Activated CD4-positive, alpha-beta T cell treated with anti-CD3 and anti-CD28 coated beads for 36 hours (primary cell): ENCODE measurements at regions not wholly inside any gene's neighbourhood (a gene's known extent, or its start where the extent isn't known, plus 50 kb on each side); places are given as distances from the start of the nearest gene placed in this dataset.
"Not testable (repeated sequence)": the region's sequence is repeated elsewhere in the genome, so short reads cannot be mapped to it uniquely, and the experiment has no call there.

Source experiments
- ATAC-seq: fragments of 200-7000 bp; cut with Tn5 transposase; one replicate; pipeline ENCODE4 v1.10.0; 2021; ENCODE audit warnings: mild to moderate bottlenecking, moderate library complexity
- CTCF ChIA-PET: fragments of 350-600 bp; sonication (Branson Sonifier 250); formaldehyde crosslinking; loops from one replicate; lab custom pipeline; 2021; ENCODE audit warnings: antibody characterized with exemption; lab: Charles Lee
- POLR2A ChIA-PET: fragments of 350-600 bp; sonication (Branson Sonifier 250); formaldehyde crosslinking; loops from one replicate; lab custom pipeline; 2021; ENCODE audit warnings: antibody characterized with exemption, inconsistent platforms; lab: Charles Lee
- DNase-seq: peaks from one replicate; pipeline ENCODE4 v3.0.0-alpha.2; 2020
- H3K27ac Mint-ChIP-seq: one replicate; pipeline ENCODE4 v1.8.0; 2021; ENCODE audit warnings: mixed read lengths
- H3K27me3 Mint-ChIP-seq: one replicate; pipeline ENCODE4 v1.8.0; 2021; ENCODE audit warnings: mixed read lengths
- H3K36me3 Mint-ChIP-seq: one replicate; pipeline ENCODE4 v1.8.0; 2021; ENCODE audit warnings: low read depth, mixed read lengths
- H3K4me1 Mint-ChIP-seq: one replicate; pipeline ENCODE4 v1.8.0; 2021; ENCODE audit warnings: mixed read lengths
- H3K4me3 Mint-ChIP-seq: one replicate; pipeline ENCODE4 v1.8.0; 2021; ENCODE audit warnings: mild to moderate bottlenecking, moderate library complexity, mixed read lengths
- H3K9me3 Mint-ChIP-seq: one replicate; pipeline ENCODE4 v1.8.0; 2021; ENCODE audit warnings: low read depth, mixed read lengths
- intact Hi-C, 2 experiments: fragments of 100-400 bp; cut with DNase I in 1 of 2; cut with micrococcal nuclease in 1 of 2; formaldehyde crosslinking; loops; one replicate each; pipeline versions ENCODE4 v1.14.2 to v1.15.1; 2022 to 2024; cut with DNase I, micrococcal nuclease

- H3K36me3 Mint-ChIP-seq: no peaks in the 10 kb centered on the region
- no peak for DNase-seq
- intact Hi-C loops: no loop called here
- POLR2A ChIA-PET: no interaction called here
- no peak overlapping the region for H3K4me3 Mint-ChIP-seq
- H3K4me1 Mint-ChIP-seq: no peaks in the 10 kb centered on the region
- CTCF ChIA-PET: no interaction called here
- H3K27me3 Mint-ChIP-seq: no peaks in the 10 kb centered on the region
- ATAC-seq: no peak
- H3K9me3 Mint-ChIP-seq: peaks cover 10% of the 10 kb centered on the region
- H3K27ac Mint-ChIP-seq: no peak overlapping the region
Measured at GRCh38 chr17:54270499-54270898, 447.8 kb downstream of the KIF2B start.

GRCh38 chr17:54277868-54278267 is 455.1 kb downstream of the KIF2B start:
- POLR2A ChIA-PET: no interaction called here
- H3K27ac Mint-ChIP-seq: no peak overlapping the region
- DNase-seq: no peak
- no peak overlapping the region for H3K4me3 Mint-ChIP-seq
- ATAC-seq: no peak
- intact Hi-C loops: no loop called here
- CTCF ChIA-PET: interaction anchor here (1.0 kb wide), 1 partner anchor 19 kb away, joined by 3 read pairs; no protein-coding TSS in a partner anchor
- no peaks in the 10 kb centered on the region for H3K36me3 Mint-ChIP-seq
- no peaks in the 10 kb centered on the region for H3K4me1 Mint-ChIP-seq
- no peaks in the 10 kb centered on the region for H3K27me3 Mint-ChIP-seq
- peaks cover 2% of the 10 kb centered on the region for H3K9me3 Mint-ChIP-seq

GRCh38 chr17:54280741-54281140 is 458.0 kb downstream of the KIF2B start:
- DNase-seq: no peak
- H3K27ac Mint-ChIP-seq: no peak overlapping the region
- ATAC-seq: no peak
- peaks cover 5% of the 10 kb centered on the region for H3K9me3 Mint-ChIP-seq
- intact Hi-C loops: no loop called here
- no peaks in the 10 kb centered on the region for H3K4me1 Mint-ChIP-seq
- H3K36me3 Mint-ChIP-seq: no peaks in the 10 kb centered on the region
- ChIA-PET CTCF (no interaction called here), POLR2A (no interaction called here)
- no peak overlapping the region for H3K4me3 Mint-ChIP-seq
- no peaks in the 10 kb centered on the region for H3K27me3 Mint-ChIP-seq

DNA sequence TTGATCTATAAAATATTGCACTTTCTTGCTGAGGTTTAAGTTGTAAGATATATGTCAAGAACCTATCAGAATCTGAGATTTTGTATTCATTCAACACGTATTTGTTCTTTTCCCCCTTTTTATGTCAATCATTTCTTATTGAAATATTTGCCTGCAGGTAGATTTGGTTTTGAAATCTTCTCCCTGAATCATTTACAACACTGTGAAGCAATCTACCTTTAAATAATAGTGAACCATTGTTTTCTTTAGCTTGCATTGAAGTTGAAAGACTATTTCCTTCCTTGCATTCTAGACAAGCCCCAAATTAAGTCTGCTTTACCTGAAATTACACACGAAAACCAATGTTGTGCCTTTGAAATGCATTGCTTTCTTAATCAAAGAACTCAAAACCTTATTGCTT is 460.2 kb downstream of the KIF2B start:
- intact Hi-C loops: no loop called here
- CTCF ChIA-PET: no interaction called here

DNA sequence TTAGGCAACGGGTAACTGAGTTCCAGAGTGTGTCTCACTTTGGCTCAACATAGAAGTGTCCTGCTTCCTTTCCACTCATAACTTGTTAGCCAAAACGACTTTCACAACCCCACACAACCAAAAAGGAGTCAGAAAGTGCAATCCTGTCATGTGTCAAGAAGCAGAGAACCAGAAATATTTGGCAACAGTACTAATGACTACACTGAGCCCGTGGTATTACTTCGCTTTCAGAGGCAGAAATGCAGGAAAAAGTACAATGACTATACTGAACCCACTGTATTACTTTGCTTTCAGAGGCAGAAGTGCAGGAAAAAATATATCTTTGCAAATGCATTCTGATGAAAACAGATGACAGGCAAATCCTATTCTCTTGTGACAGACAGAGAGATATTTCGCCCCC is 484.6 kb downstream of the KIF2B start:
- Mint-ChIP-seq H3K27ac (no peak overlapping the region), H3K27me3 (no peaks in the 10 kb centered on the region), H3K36me3 (no peaks in the 10 kb centered on the region), H3K4me1 (no peaks in the 10 kb centered on the region), H3K4me3 (no peak overlapping the region), H3K9me3 (peaks cover 2% of the 10 kb centered on the region)
- ATAC-seq (no peak), DNase-seq (no peak)
- ChIA-PET POLR2A (no interaction called here), CTCF (no interaction called here)
- intact Hi-C loops: no loop called here

More for the DNA sequence above, 460.2 kb downstream of the KIF2B start:
- H3K27me3 Mint-ChIP-seq: no peaks in the 10 kb centered on the region
- POLR2A ChIA-PET: no interaction called here
- no peaks in the 10 kb centered on the region for H3K4me1 Mint-ChIP-seq
- DNase-seq: no peak
- H3K27ac Mint-ChIP-seq: no peak overlapping the region
- H3K4me3 Mint-ChIP-seq: no peak overlapping the region
- no peaks in the 10 kb centered on the region for H3K36me3 Mint-ChIP-seq
- no peak for ATAC-seq
- H3K9me3 Mint-ChIP-seq: peaks cover 3% of the 10 kb centered on the region

DNA sequence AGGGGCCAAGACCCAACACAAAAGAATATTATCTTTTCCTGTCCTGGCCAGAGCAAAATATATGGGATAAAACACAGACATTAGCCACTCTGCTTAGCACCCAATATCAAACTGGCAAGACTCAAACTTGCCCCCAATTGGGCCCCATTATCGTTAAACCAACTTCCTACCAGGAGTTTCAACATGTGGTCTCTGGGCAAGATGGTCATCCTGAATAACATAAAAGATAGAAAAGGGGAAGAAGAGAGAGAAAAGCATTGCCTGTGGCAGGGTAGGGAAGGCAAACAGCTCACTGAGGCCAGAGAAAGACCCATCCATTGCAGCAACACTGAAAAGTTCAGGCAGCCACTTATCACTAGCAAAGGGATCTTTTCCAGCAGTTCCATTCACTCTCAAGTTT is 502.1 kb downstream of the KIF2B start:
- H3K27me3 Mint-ChIP-seq: no peaks in the 10 kb centered on the region
- H3K4me1 Mint-ChIP-seq: no peaks in the 10 kb centered on the region
- intact Hi-C loops: no loop called here
- CTCF ChIA-PET: no interaction called here
- DNase-seq (no peak), ATAC-seq (no peak)
- H3K27ac Mint-ChIP-seq: no peak overlapping the region
- peaks cover 26% of the 10 kb centered on the region for H3K9me3 Mint-ChIP-seq
- H3K36me3 Mint-ChIP-seq: peaks cover 2% of the 10 kb centered on the region
- POLR2A ChIA-PET: no interaction called here
- H3K4me3 Mint-ChIP-seq: no peak overlapping the region

GRCh38 chr17:54339731-54340130 is 517.0 kb downstream of the KIF2B start:
- POLR2A ChIA-PET: no interaction called here
- Mint-ChIP-seq H3K4me1 (no peaks in the 10 kb centered on the region), H3K27ac (no peak overlapping the region), H3K4me3 (no peak overlapping the region), H3K27me3 (no peaks in the 10 kb centered on the region), H3K9me3 (peaks cover 4% of the 10 kb centered on the region), H3K36me3 (no peaks in the 10 kb centered on the region)
- intact Hi-C loops: no loop called here
- CTCF ChIA-PET: no interaction called here
- DNase-seq: no peak
- ATAC-seq: no peak

- Mint-ChIP-seq H3K4me3 (no peak overlapping the region), H3K36me3 (no peaks in the 10 kb centered on the region), H3K27me3 (no peaks in the 10 kb centered on the region), H3K4me1 (no peaks in the 10 kb centered on the region), H3K9me3 (peaks cover 3% of the 10 kb centered on the region), H3K27ac (no peak overlapping the region)
- POLR2A ChIA-PET: no interaction called here
- DNase-seq (no peak), ATAC-seq (no peak)
- CTCF ChIA-PET: no interaction called here
- intact Hi-C loops: no loop called here
Measured at GRCh38 chr17:54347495-54347894, 524.8 kb downstream of the KIF2B start.

DNA sequence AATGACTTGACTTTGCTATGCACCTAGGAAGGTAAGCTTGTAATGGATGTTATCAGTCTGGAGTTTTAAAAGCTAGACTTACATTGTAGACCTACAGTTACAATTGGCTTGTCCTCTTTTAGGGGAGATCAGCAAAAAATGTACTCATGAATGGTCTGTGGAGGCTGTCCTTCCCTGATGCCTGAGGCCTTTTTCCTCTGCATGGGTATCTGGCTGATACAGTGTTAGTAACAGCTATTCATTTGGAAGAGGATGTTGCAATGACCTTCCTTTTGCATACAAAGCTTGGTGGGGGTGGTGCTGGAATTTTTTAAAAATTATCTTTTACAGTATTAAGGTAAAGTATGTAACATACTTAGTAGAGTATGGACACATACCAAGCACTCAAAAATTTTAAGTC is 525.5 kb downstream of the KIF2B start:
- ATAC-seq: no peak
- POLR2A ChIA-PET: no interaction called here
- H3K9me3 Mint-ChIP-seq: peaks cover 3% of the 10 kb centered on the region
- no peak overlapping the region for H3K27ac Mint-ChIP-seq
- no peaks in the 10 kb centered on the region for H3K36me3 Mint-ChIP-seq
- CTCF ChIA-PET: no interaction called here
- no peak for DNase-seq
- intact Hi-C loops: no loop called here
- H3K4me3 Mint-ChIP-seq: no peak overlapping the region
- H3K4me1 Mint-ChIP-seq: no peaks in the 10 kb centered on the region
- no peaks in the 10 kb centered on the region for H3K27me3 Mint-ChIP-seq

DNA sequence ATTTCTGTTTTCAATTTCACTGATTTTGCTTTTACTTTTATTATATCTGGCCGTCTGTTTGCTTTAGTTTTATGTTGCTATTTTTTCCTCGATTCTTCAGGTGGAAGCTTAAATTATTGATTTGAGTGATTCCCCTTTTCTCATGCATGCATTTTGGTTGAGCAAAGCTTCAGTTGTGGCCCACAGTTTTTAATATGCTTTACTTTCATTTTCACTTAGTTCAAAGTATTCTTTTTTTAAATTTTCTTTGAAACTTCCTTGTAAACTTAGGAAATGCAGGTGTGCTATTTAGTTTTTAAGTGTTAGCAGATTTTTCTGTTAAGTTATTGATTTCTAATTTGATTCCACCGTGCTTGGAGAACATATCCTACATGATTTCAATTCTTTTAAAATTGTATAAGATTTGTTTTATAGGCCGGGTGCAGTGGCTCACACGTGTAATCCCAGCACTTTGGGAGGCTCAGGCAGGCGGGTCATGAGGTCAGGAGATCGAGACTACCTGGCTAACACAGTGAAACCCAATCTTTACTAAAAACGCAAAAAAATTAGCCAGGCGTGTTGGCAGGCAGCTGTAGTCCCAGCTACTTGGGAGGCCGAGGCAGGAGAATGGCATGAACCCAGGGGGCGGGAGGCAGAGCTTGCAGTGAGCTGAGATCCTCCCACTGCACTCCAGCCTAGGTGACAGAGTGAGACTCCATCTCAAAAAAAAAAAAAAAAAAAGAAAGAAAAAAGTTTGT is 531.2 kb downstream of the KIF2B start:
- no peak for ATAC-seq
- Mint-ChIP-seq H3K27ac (no peak overlapping the region), H3K4me3 (no peak overlapping the region), H3K9me3 (peaks cover 10% of the 10 kb centered on the region), H3K36me3 (no peaks in the 10 kb centered on the region), H3K4me1 (no peaks in the 10 kb centered on the region), H3K27me3 (no peaks in the 10 kb centered on the region)
- no peak for DNase-seq
- CTCF ChIA-PET: no interaction called here
- intact Hi-C loops: no loop called here
- POLR2A ChIA-PET: no interaction called here

- DNase-seq, H3K4me1 Mint-ChIP-seq, ATAC-seq, H3K27ac Mint-ChIP-seq, H3K9me3 Mint-ChIP-seq, POLR2A ChIA-PET, H3K27me3 Mint-ChIP-seq, H3K4me3 Mint-ChIP-seq, intact Hi-C loops, CTCF ChIA-PET, H3K36me3 Mint-ChIP-seq: not testable (repeated sequence)
Measured at GRCh38 chr17:54361073-54361472, 538.3 kb downstream of the KIF2B start.

DNA sequence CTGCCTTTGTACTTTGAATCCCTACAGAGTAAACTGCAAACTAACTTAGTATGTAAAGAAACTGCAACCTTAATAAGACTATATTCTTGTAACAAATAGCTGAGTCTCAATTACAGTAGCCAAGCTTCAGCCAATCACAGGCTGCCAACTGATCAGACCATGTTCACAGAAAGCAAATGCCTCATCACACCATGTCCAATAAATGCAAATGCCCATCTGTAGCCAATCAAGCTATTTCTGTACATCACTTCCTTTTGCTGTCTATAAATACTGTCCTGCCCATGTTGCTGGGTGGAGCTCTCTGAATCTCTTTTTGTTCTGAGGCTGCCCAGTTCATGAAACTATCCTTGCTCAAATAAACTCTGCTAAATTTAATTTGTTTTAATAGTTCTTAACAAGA is 531.7 kb upstream of the TOM1L1 start:
- ATAC-seq (no peak), DNase-seq (no peak)
- Mint-ChIP-seq H3K4me3 (no peak overlapping the region), H3K4me1 (no peaks in the 10 kb centered on the region), H3K27me3 (no peaks in the 10 kb centered on the region), H3K9me3 (peaks cover 3% of the 10 kb centered on the region), H3K36me3 (no peaks in the 10 kb centered on the region), H3K27ac (no peak overlapping the region)
- ChIA-PET CTCF (no interaction called here), POLR2A (no interaction called here)
- intact Hi-C loops: no loop called here
